Stimulated activated CD4-positive, alpha-beta T cell treated with anti-CD3 and anti-CD28 coated beads, Interleukin-15, amount 100 ng/mL, for 48 hours (primary cell): ENCODE measurements at regions not wholly inside any gene's neighbourhood (a gene's known extent, or its start where the extent isn't known, plus 50 kb on each side); places are given as distances from the start of the nearest gene placed in this dataset.
"Not testable (repeated sequence)": the region's sequence is repeated elsewhere in the genome, so short reads cannot be mapped to it uniquely, and the experiment has no call there.

Experiments
- DNase-seq, 2 donors: peaks; one replicate each; pipeline ENCODE4 v3.0.0-alpha.2; 2020; ENCODE audit warnings: low read depth in 2 of 2

GRCh38 chr20:1754306-1754705 is 96.7 kb upstream of the SIRPG start:
- no peak for DNase-seq

GRCh38 chr20:1752045-1752444 is 94.5 kb upstream of the SIRPG start:
- DNase-seq, result no peak

- DNase-seq, result no peak
Observed at GRCh38 chr20:1748777-1749176, 91.2 kb upstream of the SIRPG start.

- DNase-seq, result no peak
Observed at GRCh38 chr20:1747953-1748577, 90.5 kb upstream of the SIRPG start.

GRCh38 chr20:1742049-1742434 is 84.5 kb upstream of the SIRPG start:
- not testable (repeated sequence) for DNase-seq

GRCh38 chr20:1741309-1742048 is 83.9 kb upstream of the SIRPG start:
- DNase-seq, result no peak

- no peak for DNase-seq
Observed at GRCh38 chr20:1737134-1737533, 79.6 kb upstream of the SIRPG start.

GRCh38 chr20:1735417-1736089 is 78.0 kb upstream of the SIRPG start:
- DNase-seq, result no peak

- no peak for DNase-seq
Observed at GRCh38 chr20:1734269-1734858, 76.8 kb upstream of the SIRPG start.

- DNase-seq, result peak in 1 of 2 donors; percentile 23
Observed at GRCh38 chr20:1731828-1732375, 74.3 kb upstream of the SIRPG start.

- not testable (repeated sequence) for DNase-seq
Observed at GRCh38 chr20:1730981-1731711, 73.6 kb upstream of the SIRPG start.

GRCh38 chr20:1727303-1727702 is 69.7 kb upstream of the SIRPG start:
- DNase-seq, result not testable (repeated sequence)

- no peak for DNase-seq
Observed at GRCh38 chr20:1724901-1725300, 67.3 kb upstream of the SIRPG start.

GRCh38 chr20:1722513-1723050 is 65.0 kb upstream of the SIRPG start:
- DNase-seq, result no peak

GRCh38 chr20:1721687-1722512 is 64.3 kb upstream of the SIRPG start:
- DNase-seq, result no peak

GRCh38 chr20:1720845-1721475 is 63.4 kb upstream of the SIRPG start:
- DNase-seq, result no peak

GRCh38 chr20:1720226-1720625 is 62.6 kb upstream of the SIRPG start:
- DNase-seq, result no peak

GRCh38 chr20:1718604-1719384 is 61.2 kb upstream of the SIRPG start:
- DNase-seq, result no peak
